HEK293 (cell line): ENCODE measurements at regions not wholly inside any gene's neighbourhood (a gene's known extent, or its start where the extent isn't known, plus 50 kb on each side); places are given as distances from the start of the nearest gene placed in this dataset.

ENCODE experiments used
- CTCF ChIP-seq: fragments of 450-650 bp; formaldehyde crosslinking; IDR thresholded peaks from 2 replicates; pipeline ENCODE4 v1.5.1; 2016; ENCODE audit warnings: missing biosample characterization, missing genetic modification characterization
- FEZF1 ChIP-seq: fragments of 450-650 bp; formaldehyde crosslinking; IDR thresholded peaks from 2 replicates; pipeline ENCODE4 v1.5.1; 2016; ENCODE audit warnings: missing biosample characterization, missing genetic modification characterization
- REST ChIP-seq: fragments of 450-650 bp; formaldehyde crosslinking; IDR thresholded peaks from 2 replicates; pipeline ENCODE4 v1.5.1; 2016; ENCODE audit warnings: missing biosample characterization, missing genetic modification characterization
- YY1 ChIP-seq: fragments of 450-650 bp; formaldehyde crosslinking; IDR thresholded peaks from 2 replicates; pipeline ENCODE4 v1.5.1; 2018; ENCODE audit warnings: missing biosample characterization, missing genetic modification characterization
- ZBTB26 ChIP-seq: fragments of 450-650 bp; formaldehyde crosslinking; optimal IDR thresholded peaks from 2 replicates; pipeline ENCODE3; 2016; ENCODE audit warnings: missing biosample characterization, mild to moderate bottlenecking, missing genetic modification characterization
- ZFHX2 ChIP-seq: fragments of 450-650 bp; formaldehyde crosslinking; conservative IDR thresholded peaks from 2 replicates; pipeline ENCODE4 v1.5.1; 2016; ENCODE audit warnings: missing biosample characterization, missing genetic modification characterization
- ZNF169 ChIP-seq: fragments of 450-650 bp; formaldehyde crosslinking; IDR thresholded peaks from 2 replicates; pipeline ENCODE4 v1.5.1; 2016; ENCODE audit warnings: missing biosample characterization, missing genetic modification characterization
- ZNF24 ChIP-seq: fragments of 450-650 bp; formaldehyde crosslinking; IDR thresholded peaks from 2 replicates; pipeline ENCODE4 v1.5.1; 2016; ENCODE audit warnings: missing biosample characterization, missing genetic modification characterization
- ZNF274 ChIP-seq, 2 experiments: fragments of 200-500 bp in 1 of 2; fragments of 450-650 bp in 1 of 2; sonication (Bioruptor generic) in 1 of 2; formaldehyde crosslinking in 1 of 2; IDR thresholded peaks; 2 replicates each; pipeline versions ENCODE4 v1.5.1 to v1.6.1; 2014 to 2016; ENCODE audit warnings: borderline replicate concordance in 1 of 2, inconsistent platforms in 1 of 2, low read length in 1 of 2, missing biosample characterization in 1 of 2, missing genetic modification characterization in 1 of 2
- ZNF292 ChIP-seq: fragments of 450-650 bp; formaldehyde crosslinking; IDR thresholded peaks from 2 replicates; pipeline ENCODE4 v1.5.1; 2016; ENCODE audit warnings: low read depth, missing biosample characterization, missing genetic modification characterization, borderline replicate concordance
- ZNF639 ChIP-seq: fragments of 450-650 bp; formaldehyde crosslinking; IDR thresholded peaks from 2 replicates; pipeline ENCODE4 v1.5.1; 2016; ENCODE audit warnings: missing biosample characterization, missing genetic modification characterization
- ZNF645 ChIP-seq: fragments of 450-650 bp; formaldehyde crosslinking; IDR thresholded peaks from 2 replicates; pipeline ENCODE4; 2016; ENCODE audit warnings: missing biosample characterization, missing genetic modification characterization
- ZNF670 ChIP-seq: fragments of 450-650 bp; formaldehyde crosslinking; IDR thresholded peaks from 2 replicates; pipeline ENCODE4 v1.5.1; 2016; ENCODE audit warnings: missing biosample characterization, missing genetic modification characterization, low read depth
- ZNF707 ChIP-seq: fragments of 450-650 bp; formaldehyde crosslinking; IDR thresholded peaks from 2 replicates; pipeline ENCODE4 v1.5.1; 2016; ENCODE audit warnings: missing biosample characterization, missing genetic modification characterization

DNA sequence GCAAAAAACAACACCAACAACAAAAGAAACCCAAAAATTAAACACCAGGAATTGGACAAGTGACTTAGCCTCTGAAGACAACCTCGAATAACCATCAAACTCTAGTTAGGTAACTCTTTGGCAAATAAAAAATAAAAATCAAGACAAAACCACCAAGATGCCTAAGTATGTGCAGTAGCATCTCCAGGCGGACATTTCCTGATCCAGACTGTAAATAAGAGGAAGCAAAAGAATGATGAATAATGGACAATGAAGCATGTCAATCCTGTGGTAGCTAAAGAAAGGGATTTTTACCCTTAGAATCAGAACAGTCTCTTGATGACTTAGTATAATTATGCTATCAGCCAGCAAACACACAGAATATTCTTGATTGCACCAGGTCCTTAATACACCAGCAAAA is 276.7 kb upstream of the DIAPH2 start:
- no peak for TF ChIP-seq REST (tag by site-specific recombination)
- no peak for TF ChIP-seq ZNF24 (tag by site-specific recombination)
- TF ChIP-seq CTCF (tag by site-specific recombination) = no peak
- no peak for TF ChIP-seq YY1 (tag by site-specific recombination)
- TF ChIP-seq ZFHX2 = no peak
- TF ChIP-seq ZNF169 (tag by site-specific recombination) = no peak
- TF ChIP-seq ZNF274 (IDR thresholded peaks at IDR 0.05; ENCODE audit: low read length) = no peak
- no peak for TF ChIP-seq ZNF274 (tag by site-specific recombination; IDR thresholded peaks at IDR 0.05; ENCODE audit: borderline replicate concordance)
- TF ChIP-seq ZNF645 (tag by site-specific recombination) = no peak
- no peak for TF ChIP-seq ZNF707
- TF ChIP-seq FEZF1 (tag by site-specific recombination) = no peak
- TF ChIP-seq ZNF292 (tag by site-specific recombination) = no peak
- TF ChIP-seq ZNF670 (tag by site-specific recombination) = no peak
- no peak for TF ChIP-seq ZBTB26 (tag by site-specific recombination)
- no peak for TF ChIP-seq ZNF639
